DND-41 (cell line): ENCODE measurements at regions not wholly inside any gene's neighbourhood (a gene's known extent, or its start where the extent isn't known, plus 50 kb on each side); places are given as distances from the start of the nearest gene placed in this dataset.

ENCODE experiments used
- ATAC-seq: fragments of 200-7000 bp; cut with Tn5 transposase; 3 replicates; pipeline ENCODE4 v1.9.1; 2021; ENCODE audit warnings: low read depth; ENCODE audit not compliant: insufficient read depth
- DNase-seq: peaks from one replicate; pipeline ENCODE4 v3.0.0-alpha.2; 2020
- H2AFZ ChIP-seq: 2 replicates; pipeline ENCODE4 v1.6.0; 2012; ENCODE audit warnings: low read depth, low read length
- H3K27ac ChIP-seq: 2 replicates; pipeline ENCODE4 v1.5.1; 2012; ENCODE audit warnings: low read length, inconsistent platforms
- H3K27me3 ChIP-seq: fragments of 200-600 bp; sonication (generic); 2 replicates; pipeline ENCODE4 v1.6.0; 2012; ENCODE audit warnings: low read length, mild to moderate bottlenecking, inconsistent platforms; ENCODE audit not compliant: insufficient read depth, poor library complexity
- H3K36me3 ChIP-seq: 2 replicates; pipeline ENCODE4 v1.5.1; 2012; ENCODE audit warnings: low read length, inconsistent platforms; ENCODE audit not compliant: insufficient read depth
- H3K4me1 ChIP-seq: 2 replicates; pipeline ENCODE4 v1.5.1; 2012; ENCODE audit warnings: mild to moderate bottlenecking, low read length; ENCODE audit not compliant: insufficient read depth
- H3K4me2 ChIP-seq: 2 replicates; pipeline ENCODE4 v1.6.0; 2012; ENCODE audit warnings: mild to moderate bottlenecking, moderate library complexity, low read length, inconsistent platforms; ENCODE audit not compliant: insufficient read depth
- H3K4me3 ChIP-seq, 2 experiments: fragments of 200-600 bp in 1 of 2; shearing (Covaris generic) in 1 of 2; 2 replicates each; pipeline ENCODE4 v1.5.1; 2012 to 2016; ENCODE audit warnings: inconsistent platforms in 2 of 2, low read length in 2 of 2, mild to moderate bottlenecking in 2 of 2, low read depth in 1 of 2, moderate library complexity in 1 of 2
- H3K79me2 ChIP-seq: 2 replicates; pipeline ENCODE4 v1.6.0; 2012; ENCODE audit warnings: low read length, inconsistent platforms; ENCODE audit not compliant: insufficient read depth
- H3K9ac ChIP-seq: 2 replicates; pipeline ENCODE4 v1.6.0; 2012; ENCODE audit warnings: low read depth, mild to moderate bottlenecking, inconsistent platforms, low read length, moderate library complexity
- H3K9me3 ChIP-seq: 2 replicates; pipeline ENCODE4 v1.5.1; 2012; ENCODE audit warnings: low read length, moderate library complexity, mild to moderate bottlenecking, inconsistent platforms; ENCODE audit not compliant: insufficient read depth, severe bottlenecking
- H4K20me1 ChIP-seq: 2 replicates; pipeline ENCODE4 v1.6.0; 2012; ENCODE audit warnings: low read length; ENCODE audit not compliant: insufficient read depth
- EZH2 ChIP-seq: IDR thresholded peaks from 3 replicates; pipeline ENCODE4 v1.6.1; 2012; ENCODE audit warnings: borderline replicate concordance, low read depth, mild to moderate bottlenecking, moderate library complexity, low read length, inconsistent platforms; ENCODE audit not compliant: severe bottlenecking
- TF ChIP-seq, protein P1 (sequence below): IDR thresholded peaks from 2 replicates; pipeline ENCODE4 v1.5.1; 2012; ENCODE audit warnings: borderline replicate concordance, low read length, moderate library complexity, mild to moderate bottlenecking; ENCODE audit not compliant: poor library complexity, severe bottlenecking; ENCODE audit errors: extremely low read depth

DNA sequence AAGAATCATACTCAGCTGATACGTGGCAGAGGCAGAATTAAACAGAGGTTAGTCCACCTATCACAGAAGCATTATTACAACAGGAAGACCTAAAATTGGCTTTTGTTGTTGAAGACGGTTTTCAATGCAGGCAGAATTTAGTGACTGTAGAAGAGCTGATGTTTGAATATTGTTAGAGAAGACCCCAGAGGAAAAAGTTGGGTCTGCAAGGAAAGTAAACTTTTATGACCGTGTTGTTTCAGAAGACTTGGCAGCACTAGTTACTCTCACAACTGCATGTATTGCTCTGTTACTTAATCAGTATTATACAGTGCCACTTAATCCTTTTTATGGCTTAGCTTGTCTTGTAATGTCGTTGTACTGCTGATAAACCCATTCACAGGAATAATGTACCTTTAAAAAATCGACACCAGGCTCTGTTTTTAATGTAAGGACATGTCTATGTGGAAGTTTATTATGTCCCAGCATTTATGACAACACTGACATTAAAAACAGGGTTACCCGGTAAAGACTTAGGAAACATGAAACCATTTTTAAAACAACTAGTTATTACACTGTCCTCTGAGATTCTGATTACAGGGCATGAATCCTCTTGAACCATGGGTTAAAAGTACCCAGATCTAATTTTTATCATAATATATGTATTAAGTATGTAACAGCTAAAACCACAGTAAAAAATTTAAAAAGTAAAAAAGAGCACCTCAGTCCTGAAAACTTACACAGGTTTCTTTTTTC, 235.4 kb downstream of the TTLL7 start:
- TF ChIP-seq, protein P1, sequence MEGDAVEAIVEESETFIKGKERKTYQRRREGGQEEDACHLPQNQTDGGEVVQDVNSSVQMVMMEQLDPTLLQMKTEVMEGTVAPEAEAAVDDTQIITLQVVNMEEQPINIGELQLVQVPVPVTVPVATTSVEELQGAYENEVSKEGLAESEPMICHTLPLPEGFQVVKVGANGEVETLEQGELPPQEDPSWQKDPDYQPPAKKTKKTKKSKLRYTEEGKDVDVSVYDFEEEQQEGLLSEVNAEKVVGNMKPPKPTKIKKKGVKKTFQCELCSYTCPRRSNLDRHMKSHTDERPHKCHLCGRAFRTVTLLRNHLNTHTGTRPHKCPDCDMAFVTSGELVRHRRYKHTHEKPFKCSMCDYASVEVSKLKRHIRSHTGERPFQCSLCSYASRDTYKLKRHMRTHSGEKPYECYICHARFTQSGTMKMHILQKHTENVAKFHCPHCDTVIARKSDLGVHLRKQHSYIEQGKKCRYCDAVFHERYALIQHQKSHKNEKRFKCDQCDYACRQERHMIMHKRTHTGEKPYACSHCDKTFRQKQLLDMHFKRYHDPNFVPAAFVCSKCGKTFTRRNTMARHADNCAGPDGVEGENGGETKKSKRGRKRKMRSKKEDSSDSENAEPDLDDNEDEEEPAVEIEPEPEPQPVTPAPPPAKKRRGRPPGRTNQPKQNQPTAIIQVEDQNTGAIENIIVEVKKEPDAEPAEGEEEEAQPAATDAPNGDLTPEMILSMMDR, result no peak
- TF ChIP-seq EZH2, result no peak
- Histone ChIP-seq H3K9me3 (no peaks in the 10 kb centered on the region), H3K79me2 (no peaks in the 10 kb centered on the region), H3K27ac (no peak overlapping the region), H4K20me1 (no peaks in the 10 kb centered on the region), H3K4me2 (no peak overlapping the region), H3K9ac (no peak overlapping the region), H3K4me1 (no peaks in the 10 kb centered on the region), H3K36me3 (no peaks in the 10 kb centered on the region), H2AFZ (no peak overlapping the region), H3K27me3 (no peaks in the 10 kb centered on the region), H3K4me3 (no peak overlapping the region)
- DNase-seq (no peak), ATAC-seq (no peak)

DNA sequence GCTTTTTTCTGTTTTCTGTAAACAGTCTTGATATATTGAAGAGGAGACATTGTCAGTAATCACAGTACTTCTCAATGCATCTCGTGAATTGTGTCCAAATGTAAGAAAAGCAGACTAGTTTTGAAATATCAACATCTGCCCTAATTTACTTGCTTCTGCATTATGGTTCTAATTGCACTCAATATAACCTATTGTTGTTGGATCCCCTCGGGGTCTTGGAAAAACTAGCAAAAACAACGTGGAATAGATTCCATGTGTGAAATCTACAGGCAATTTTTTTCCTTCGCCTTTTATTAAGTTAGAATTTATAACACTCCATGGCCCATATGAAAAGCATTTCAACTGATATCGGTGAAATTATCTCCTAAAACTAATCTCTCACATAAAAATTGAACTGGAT, 236.5 kb downstream of the TTLL7 start:
- H3K27ac ChIP-seq, result no peak overlapping the region
- H4K20me1 ChIP-seq, result no peaks in the 10 kb centered on the region
- H3K4me2 ChIP-seq, result no peak overlapping the region
- H3K36me3 ChIP-seq, result no peaks in the 10 kb centered on the region
- no peak for DNase-seq
- H3K79me2 ChIP-seq, result no peaks in the 10 kb centered on the region
- no peak overlapping the region for H3K9ac ChIP-seq
- no peaks in the 10 kb centered on the region for H3K9me3 ChIP-seq
- TF ChIP-seq, protein P1, result no peak
- no peak for TF ChIP-seq EZH2
- ATAC-seq, result no peak
- H3K27me3 ChIP-seq, result no peaks in the 10 kb centered on the region
- H2AFZ ChIP-seq, result no peak overlapping the region
- no peaks in the 10 kb centered on the region for H3K4me1 ChIP-seq
- H3K4me3 ChIP-seq, result no peak overlapping the region

DNA sequence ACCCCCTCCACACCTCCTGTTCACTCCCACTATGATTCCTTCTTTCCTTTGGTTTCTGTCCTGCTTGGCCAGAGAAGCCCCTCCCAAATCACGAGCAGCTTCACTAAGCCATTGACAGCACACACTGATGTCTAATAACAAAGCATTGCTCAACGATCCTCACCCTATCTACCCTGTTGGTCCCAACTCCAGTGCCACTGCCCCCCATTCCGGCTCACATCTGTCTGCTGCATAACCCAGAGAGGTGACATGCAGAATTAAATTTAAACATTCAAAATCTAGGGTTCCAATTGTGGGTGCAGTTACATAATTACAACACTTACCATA, 236.9 kb downstream of the TTLL7 start:
- H3K9me3 ChIP-seq, result no peaks in the 10 kb centered on the region
- no peak overlapping the region for H3K9ac ChIP-seq
- TF ChIP-seq, protein P1, result no peak
- TF ChIP-seq EZH2, result no peak
- H3K4me3 ChIP-seq, result no peak overlapping the region
- no peak overlapping the region for H3K27ac ChIP-seq
- H3K36me3 ChIP-seq, result no peaks in the 10 kb centered on the region
- no peaks in the 10 kb centered on the region for H4K20me1 ChIP-seq
- H3K27me3 ChIP-seq, result no peaks in the 10 kb centered on the region
- DNase-seq (no peak), ATAC-seq (no peak)
- H3K79me2 ChIP-seq, result no peaks in the 10 kb centered on the region
- H3K4me2 ChIP-seq, result no peak overlapping the region
- H3K4me1 ChIP-seq, result no peaks in the 10 kb centered on the region
- no peak overlapping the region for H2AFZ ChIP-seq
